IMR-90 (cell line): ENCODE measurements at regions not wholly inside any gene's neighbourhood (a gene's known extent, or its start where the extent isn't known, plus 50 kb on each side); places are given as distances from the start of the nearest gene placed in this dataset.

Experiments
- ATAC-seq: fragments of 200-7000 bp; cut with Tn5 transposase; 2 replicates; pipeline ENCODE4 v1.9.1; 2020; ENCODE audit warnings: low read depth, mild to moderate bottlenecking, moderate library complexity
- BruUV-seq: library from RNA; stranded (reverse); fragments of 400-500 nt; replicated peaks from 2 replicates; lab custom pipeline; 2021; lab: Mats Ljungman, UMichigan
- CTCF ChIA-PET: fragments of 300-600 bp; formaldehyde crosslinking; extraction: SDS; loops from one replicate; lab custom pipeline; 2021; ENCODE audit warnings: antibody characterized with exemption; lab: Yijun Ruan, JAX
- POLR2A ChIA-PET: fragments of 300-600 bp; sonication (Branson Sonifier 250); formaldehyde crosslinking; loops from one replicate; lab custom pipeline; 2022; ENCODE audit warnings: antibody characterized with exemption; ENCODE audit not compliant: unreplicated experiment; lab: Charles Lee
- DNase-seq: peaks from one replicate; pipeline ENCODE4 v3.0.0; 2013
- H2AFZ ChIP-seq: replicated peaks from 2 replicates; pipeline ENCODE3; 2013; ENCODE audit warnings: low read length, mild to moderate bottlenecking; ENCODE audit not compliant: poor library complexity
- H2AK5ac ChIP-seq: 2 replicates; pipeline ENCODE4 v1.6.1; 2013; ENCODE audit warnings: low read depth, low read length, inconsistent platforms
- H2AK9ac ChIP-seq: replicated peaks from 2 replicates; pipeline ENCODE3; 2013; ENCODE audit warnings: mild to moderate bottlenecking, low read depth, low read length, moderate library complexity; ENCODE audit not compliant: poor library complexity
- H2BK120ac ChIP-seq: 2 replicates; pipeline ENCODE4 v1.6.1; 2013; ENCODE audit warnings: low read depth, low read length, inconsistent platforms
- H2BK15ac ChIP-seq: 3 replicates; pipeline ENCODE4 v1.6.1; 2013; ENCODE audit warnings: low read depth, low read length, inconsistent platforms
- H2BK20ac ChIP-seq: 2 replicates; pipeline ENCODE4 v1.6.1; 2013; ENCODE audit warnings: low read depth, mild to moderate bottlenecking, inconsistent platforms, low read length, moderate library complexity
- H2BK5ac ChIP-seq: 2 replicates; pipeline ENCODE4 v1.6.1; 2013; ENCODE audit warnings: mild to moderate bottlenecking, low read depth, low read length, inconsistent platforms; ENCODE audit not compliant: poor library complexity, severe bottlenecking
- H3K14ac ChIP-seq: replicated peaks from 2 replicates; pipeline ENCODE4 v1.6.1; 2013; ENCODE audit warnings: low read depth, low read length, inconsistent platforms
- H3K18ac ChIP-seq: 2 replicates; pipeline ENCODE4 v1.6.1; 2013; ENCODE audit warnings: low read depth, low read length, control low read depth
- H3K23ac ChIP-seq: 2 replicates; pipeline ENCODE4 v1.6.1; 2013; ENCODE audit warnings: low read depth, low read length, inconsistent platforms
- H3K27ac ChIP-seq: 2 replicates; pipeline ENCODE4 v1.5.1; 2013; ENCODE audit warnings: mild to moderate bottlenecking, control low read depth, low read length; ENCODE audit not compliant: insufficient read depth
- H3K27me3 ChIP-seq: 2 replicates; pipeline ENCODE4 v1.6.1; 2013; ENCODE audit warnings: low read length; ENCODE audit not compliant: control insufficient read depth, insufficient read depth
- H3K36me3 ChIP-seq: 2 replicates; pipeline ENCODE4 v1.6.1; 2013; ENCODE audit warnings: low read length, mixed read lengths; ENCODE audit not compliant: control insufficient read depth, insufficient read depth
- H3K4ac ChIP-seq: 2 replicates; pipeline ENCODE4 v1.6.1; 2013; ENCODE audit warnings: low read depth, low read length, inconsistent platforms
- H3K4me1 ChIP-seq: 2 replicates; pipeline ENCODE4 v1.6.1; 2013; ENCODE audit warnings: low read length, mixed read lengths; ENCODE audit not compliant: control insufficient read depth, insufficient read depth
- H3K4me2 ChIP-seq: 2 replicates; pipeline ENCODE4 v1.6.1; 2013; ENCODE audit warnings: low read depth, mild to moderate bottlenecking, control low read depth, low read length, moderate library complexity
- H3K4me3 ChIP-seq: 2 replicates; pipeline ENCODE4 v1.5.1; 2013; ENCODE audit warnings: low read depth, mild to moderate bottlenecking, control low read depth, low read length, moderate library complexity; ENCODE audit not compliant: insufficient read depth
- H3K56ac ChIP-seq: 2 replicates; pipeline ENCODE4 v1.6.1; 2013; ENCODE audit warnings: low read length, inconsistent platforms; ENCODE audit not compliant: insufficient read depth; ENCODE audit errors: extremely low read depth
- H3K79me1 ChIP-seq, 2 experiments: 2 replicates each; pipeline ENCODE4 v1.6.1; 2013; ENCODE audit warnings: low read length in 2 of 2, inconsistent platforms in 1 of 2, low read depth in 1 of 2
- H3K9ac ChIP-seq: 2 replicates; pipeline ENCODE4 v1.6.1; 2013; ENCODE audit warnings: low read depth, low read length, control low read depth
- H3K9me1 ChIP-seq: 2 replicates; pipeline ENCODE4 v1.6.1; 2013; ENCODE audit warnings: low read length, inconsistent platforms; ENCODE audit not compliant: insufficient read depth
- H3K9me3 ChIP-seq: 2 replicates; pipeline ENCODE4 v1.6.1; 2013; ENCODE audit warnings: low read length; ENCODE audit not compliant: control insufficient read depth, insufficient read depth
- H4K20me1 ChIP-seq: 2 replicates; pipeline ENCODE4 v1.6.1; 2013; ENCODE audit warnings: low read length, inconsistent platforms; ENCODE audit not compliant: insufficient read depth
- H4K5ac ChIP-seq: 2 replicates; pipeline ENCODE4 v1.6.1; 2013; ENCODE audit warnings: mild to moderate bottlenecking, low read depth, low read length, control low read depth
- H4K8ac ChIP-seq, 2 experiments: 2 replicates each; pipeline ENCODE4 v1.6.1; 2013; ENCODE audit warnings: low read depth in 2 of 2, low read length in 2 of 2, control low read depth in 1 of 2, inconsistent platforms in 1 of 2
- H4K91ac ChIP-seq: 2 replicates; pipeline ENCODE4 v1.6.1; 2013; ENCODE audit warnings: low read depth, low read length, inconsistent platforms; ENCODE audit not compliant: insufficient read depth
- BHLHE40 ChIP-seq: fragments of 150-350 bp; IDR thresholded peaks from 2 replicates; pipeline ENCODE4 v1.6.1; 2016; ENCODE audit warnings: mild to moderate bottlenecking, low read depth, low read length
- CEBPB ChIP-seq: IDR thresholded peaks from 2 replicates; pipeline ENCODE4 v1.6.1; 2012; ENCODE audit warnings: low read depth, low read length, improper control_type of control experiment
- CHD1 ChIP-seq: IDR thresholded peaks from 2 replicates; pipeline ENCODE4 v1.6.1; 2012; ENCODE audit warnings: low read depth, low read length, improper control_type of control experiment
- FOS ChIP-seq: fragments of 150-350 bp; IDR thresholded peaks from 2 replicates; pipeline ENCODE4 v1.6.1; 2016; ENCODE audit warnings: low read depth, low read length
- MAFK ChIP-seq: IDR thresholded peaks from 2 replicates; pipeline ENCODE4 v1.6.1; 2012; ENCODE audit warnings: low read depth, low read length, improper control_type of control experiment
- MAZ ChIP-seq: IDR thresholded peaks from 2 replicates; pipeline ENCODE4 v1.6.1; 2012; ENCODE audit warnings: low read depth, mild to moderate bottlenecking, low read length, improper control_type of control experiment, moderate library complexity, borderline replicate concordance
- MXI1 ChIP-seq: IDR thresholded peaks from 2 replicates; pipeline ENCODE4 v1.6.1; 2012; ENCODE audit warnings: low read depth, mild to moderate bottlenecking, low read length, moderate library complexity, borderline replicate concordance
- NFE2L2 ChIP-seq: fragments of 150-350 bp; IDR thresholded peaks from 2 replicates; pipeline ENCODE4 v1.6.1; 2016; ENCODE audit warnings: low read depth, mild to moderate bottlenecking, low read length
- POLR2A ChIP-seq: IDR thresholded peaks from 2 replicates; pipeline ENCODE4 v1.6.1; 2012; ENCODE audit warnings: mild to moderate bottlenecking, low read depth, low read length
- RAD21 ChIP-seq: IDR thresholded peaks from 2 replicates; pipeline ENCODE4 v1.6.1; 2012; ENCODE audit warnings: low read length, improper control_type of control experiment
- RCOR1 ChIP-seq: IDR thresholded peaks from 2 replicates; pipeline ENCODE4 v1.6.1; 2012; ENCODE audit warnings: mild to moderate bottlenecking, low read length, improper control_type of control experiment; ENCODE audit not compliant: insufficient replicate concordance
- RFX5 ChIP-seq: IDR thresholded peaks from 2 replicates; pipeline ENCODE4 v1.8.0; 2012; ENCODE audit warnings: low read depth, mild to moderate bottlenecking, low read length, moderate library complexity
- SMC3 ChIP-seq: fragments of 150-350 bp; IDR thresholded peaks from 2 replicates; pipeline ENCODE4 v1.6.1; 2016; ENCODE audit warnings: low read depth, mild to moderate bottlenecking, antibody characterized with exemption, low read length, moderate library complexity
- WGBS, 2 experiments: methylation state at CpG; one replicate each; pipeline versions ENCODE4 v1.1.5 to v1.1.7; 2013; ENCODE audit warnings: missing lambda C conversion rate in 2 of 2; ENCODE audit not compliant: insufficient read length in 1 of 2; ENCODE audit errors: extremely low coverage in 2 of 2; 5-methylcytosine and 5-hydroxymethylcytosine counted together
- dilution Hi-C: fragments of 300-500 bp; cut with HindIII; formaldehyde crosslinking; loops from one replicate; pipeline ENCODE4 v1.14.3; 2018; ENCODE audit warnings: low sequenced_read_pairs; ENCODE audit not compliant: unreplicated experiment
- in situ Hi-C: fragments of 300-500 bp; cut with MboI; formaldehyde crosslinking; loops from 3 replicates; pipeline ENCODE4 v1.14.3; 2019; ENCODE audit warnings: low sequenced_read_pairs, inconsistent platforms, mixed read lengths
- intact Hi-C: fragments of 100-400 bp; cut with micrococcal nuclease; formaldehyde crosslinking; loops from 2 replicates; pipeline ENCODE4 v1.10.0; 2022
- TF ChIP-seq, protein P1 (sequence below): fragments of 150-350 bp; IDR thresholded peaks from 2 replicates; pipeline ENCODE4 v1.6.1; 2016; ENCODE audit warnings: low read depth, mild to moderate bottlenecking, low read length, moderate library complexity, borderline replicate concordance
- TF ChIP-seq, protein P2 (sequence below): conservative IDR thresholded peaks from 2 replicates; pipeline ENCODE4 v1.5.1; 2012; ENCODE audit warnings: mild to moderate bottlenecking, low read depth, low read length, improper control_type of control experiment
- TF ChIP-seq, protein P3 (sequence below): fragments of 150-350 bp; IDR thresholded peaks from 2 replicates; pipeline ENCODE4 v1.6.1; 2017; ENCODE audit warnings: mild to moderate bottlenecking, antibody characterized with exemption, low read length, low read depth

DNA sequence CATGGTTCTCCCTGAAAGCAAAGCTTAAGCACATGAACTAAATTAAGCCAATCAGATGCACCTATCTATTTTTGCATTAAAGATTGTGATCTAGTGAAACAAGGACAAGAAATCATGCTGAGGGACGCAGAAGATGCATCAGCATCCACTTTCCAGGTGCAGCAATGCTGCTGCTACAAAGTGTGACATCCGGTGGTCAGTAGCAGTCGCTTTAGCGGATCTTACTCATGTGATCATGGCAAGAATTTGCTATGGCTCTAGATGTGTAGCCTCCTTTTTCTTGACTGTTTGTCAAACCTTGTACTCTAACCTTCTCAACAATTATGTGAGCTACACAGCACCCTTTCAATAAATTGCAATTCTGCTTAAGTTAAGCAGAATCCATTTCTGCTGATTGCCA is 126.8 kb upstream of the SMLR1 start:
- Histone ChIP-seq H2AFZ (no peak overlapping the region), H3K9me3 (no peaks in the 10 kb centered on the region), H2AK9ac (no peak overlapping the region), H3K4me1 (no peaks in the 10 kb centered on the region; the same call in 1 of the 2 replicates), H2BK120ac (no peak overlapping the region), H4K91ac (no peak overlapping the region), H2AK5ac (no peak overlapping the region), H3K79me1 (no peaks in the 10 kb centered on the region), H4K5ac (no peak overlapping the region), H3K18ac (no peak overlapping the region), H2BK20ac (no peak overlapping the region), H4K20me1 (no peaks in the 10 kb centered on the region), H3K9me1 (no peaks in the 10 kb centered on the region), H3K9ac (no peak overlapping the region), H3K4ac (no peak overlapping the region), H2BK5ac (no peak overlapping the region), H3K4me2 (no peak overlapping the region), H2BK15ac (no peak overlapping the region), H3K36me3 (no peaks in the 10 kb centered on the region), H3K23ac (no peak overlapping the region), H3K27ac (no peak overlapping the region), H3K27me3 (peaks cover 4% of the 10 kb centered on the region), H3K4me3 (no peak overlapping the region), H3K14ac (no peak overlapping the region), H4K8ac (no peak overlapping the region), H3K56ac (no peak overlapping the region)
- ChIA-PET CTCF (no interaction called here), POLR2A (no interaction called here)
- intact Hi-C loops = no loop called here
- DNase-seq = no peak
- dilution Hi-C loops = no loop called here
- in situ Hi-C loops = loop anchor here (5.0 kb wide), 1 partner anchor 378 kb away; no protein-coding TSS in a partner anchor
- no TSS peak for BruUV-seq
- 92% methylated on average over 3 of the region's 4 CpGs; no CpG with 5 or more reads in 1 of the 2 experiments for WGBS, 2 experiments
- ATAC-seq = no peak
- TF ChIP-seq NFE2L2 = no peak
- TF ChIP-seq, protein P1, sequence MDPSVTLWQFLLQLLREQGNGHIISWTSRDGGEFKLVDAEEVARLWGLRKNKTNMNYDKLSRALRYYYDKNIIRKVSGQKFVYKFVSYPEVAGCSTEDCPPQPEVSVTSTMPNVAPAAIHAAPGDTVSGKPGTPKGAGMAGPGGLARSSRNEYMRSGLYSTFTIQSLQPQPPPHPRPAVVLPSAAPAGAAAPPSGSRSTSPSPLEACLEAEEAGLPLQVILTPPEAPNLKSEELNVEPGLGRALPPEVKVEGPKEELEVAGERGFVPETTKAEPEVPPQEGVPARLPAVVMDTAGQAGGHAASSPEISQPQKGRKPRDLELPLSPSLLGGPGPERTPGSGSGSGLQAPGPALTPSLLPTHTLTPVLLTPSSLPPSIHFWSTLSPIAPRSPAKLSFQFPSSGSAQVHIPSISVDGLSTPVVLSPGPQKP = no peak
- TF ChIP-seq, protein P2, sequence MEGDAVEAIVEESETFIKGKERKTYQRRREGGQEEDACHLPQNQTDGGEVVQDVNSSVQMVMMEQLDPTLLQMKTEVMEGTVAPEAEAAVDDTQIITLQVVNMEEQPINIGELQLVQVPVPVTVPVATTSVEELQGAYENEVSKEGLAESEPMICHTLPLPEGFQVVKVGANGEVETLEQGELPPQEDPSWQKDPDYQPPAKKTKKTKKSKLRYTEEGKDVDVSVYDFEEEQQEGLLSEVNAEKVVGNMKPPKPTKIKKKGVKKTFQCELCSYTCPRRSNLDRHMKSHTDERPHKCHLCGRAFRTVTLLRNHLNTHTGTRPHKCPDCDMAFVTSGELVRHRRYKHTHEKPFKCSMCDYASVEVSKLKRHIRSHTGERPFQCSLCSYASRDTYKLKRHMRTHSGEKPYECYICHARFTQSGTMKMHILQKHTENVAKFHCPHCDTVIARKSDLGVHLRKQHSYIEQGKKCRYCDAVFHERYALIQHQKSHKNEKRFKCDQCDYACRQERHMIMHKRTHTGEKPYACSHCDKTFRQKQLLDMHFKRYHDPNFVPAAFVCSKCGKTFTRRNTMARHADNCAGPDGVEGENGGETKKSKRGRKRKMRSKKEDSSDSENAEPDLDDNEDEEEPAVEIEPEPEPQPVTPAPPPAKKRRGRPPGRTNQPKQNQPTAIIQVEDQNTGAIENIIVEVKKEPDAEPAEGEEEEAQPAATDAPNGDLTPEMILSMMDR = no peak
- TF ChIP-seq FOS = no peak
- no peak for TF ChIP-seq RAD21
- no peak for TF ChIP-seq SMC3
- no peak for TF ChIP-seq CHD1
- TF ChIP-seq RFX5 = no peak
- TF ChIP-seq RCOR1 = no peak
- TF ChIP-seq MXI1 = no peak
- TF ChIP-seq MAZ = no peak
- no peak for TF ChIP-seq CEBPB
- TF ChIP-seq MAFK = no peak
- no peak for TF ChIP-seq BHLHE40
- TF ChIP-seq POLR2A = no peak
- TF ChIP-seq, protein P3, sequence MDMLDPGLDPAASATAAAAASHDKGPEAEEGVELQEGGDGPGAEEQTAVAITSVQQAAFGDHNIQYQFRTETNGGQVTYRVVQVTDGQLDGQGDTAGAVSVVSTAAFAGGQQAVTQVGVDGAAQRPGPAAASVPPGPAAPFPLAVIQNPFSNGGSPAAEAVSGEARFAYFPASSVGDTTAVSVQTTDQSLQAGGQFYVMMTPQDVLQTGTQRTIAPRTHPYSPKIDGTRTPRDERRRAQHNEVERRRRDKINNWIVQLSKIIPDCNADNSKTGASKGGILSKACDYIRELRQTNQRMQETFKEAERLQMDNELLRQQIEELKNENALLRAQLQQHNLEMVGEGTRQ = no peak
